ENCODE measurements at regions not wholly inside any gene's neighbourhood (a gene's known extent, or its start where the extent isn't known, plus 50 kb on each side); places are given as distances from the start of the nearest gene placed in this dataset.
"Not testable (repeated sequence)": the region's sequence is repeated elsewhere in the genome, so short reads cannot be mapped to it uniquely, and the experiment has no call there.

DNA sequence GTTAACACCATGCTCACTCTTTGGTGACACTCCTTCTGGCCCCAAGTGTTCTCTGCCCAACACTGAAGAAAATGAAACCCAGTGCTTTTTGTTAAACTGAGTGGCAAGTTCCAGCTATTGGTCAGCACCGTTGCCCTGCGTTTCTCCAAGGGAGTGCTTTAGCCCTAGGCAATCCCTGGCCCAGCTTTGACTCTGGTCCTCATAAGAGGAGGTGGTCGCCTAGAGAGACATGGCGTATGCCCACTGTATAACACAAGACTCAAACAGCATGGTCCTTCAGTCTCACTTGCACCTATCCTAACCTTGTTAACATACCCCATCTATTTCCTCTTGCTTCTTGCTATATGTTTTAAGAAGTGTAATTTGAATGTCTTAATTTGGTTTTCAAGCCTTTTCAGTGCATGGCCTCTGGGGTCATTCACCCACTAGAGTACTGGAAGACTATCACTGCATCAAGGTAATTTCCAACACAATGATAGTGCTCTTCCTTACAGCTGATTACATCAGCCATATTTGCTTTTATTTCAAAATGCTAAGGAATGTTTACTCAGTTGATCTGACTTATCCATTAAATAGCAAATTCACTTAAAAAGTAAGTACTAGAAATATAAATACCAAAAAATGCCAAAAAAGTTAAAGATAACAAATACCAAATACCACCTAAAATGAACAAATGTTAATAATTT lies 190.5 kb upstream of the SOX21 start:
- DNase-seq, result no peak

DNA sequence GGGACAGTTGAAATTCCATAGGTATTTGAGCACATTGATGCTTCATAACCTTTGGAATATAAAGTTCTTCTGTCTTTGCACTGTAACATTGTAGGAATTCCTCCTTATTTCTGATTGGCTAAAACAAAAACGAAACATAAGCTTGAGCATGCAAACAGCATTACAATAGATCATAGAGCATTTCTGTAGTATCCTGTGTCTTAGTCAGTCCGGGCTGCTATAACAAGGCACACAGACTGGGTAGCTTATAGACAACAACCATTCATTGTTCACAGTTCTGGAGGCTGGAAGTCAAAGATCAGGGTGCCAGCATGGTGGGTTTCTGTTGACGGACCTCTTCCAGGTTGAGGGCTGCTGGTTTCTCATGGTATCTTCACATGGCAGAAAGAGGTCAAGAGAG lies 188.7 kb upstream of the SOX21 start:
- DNase-seq, result no peak

DNA sequence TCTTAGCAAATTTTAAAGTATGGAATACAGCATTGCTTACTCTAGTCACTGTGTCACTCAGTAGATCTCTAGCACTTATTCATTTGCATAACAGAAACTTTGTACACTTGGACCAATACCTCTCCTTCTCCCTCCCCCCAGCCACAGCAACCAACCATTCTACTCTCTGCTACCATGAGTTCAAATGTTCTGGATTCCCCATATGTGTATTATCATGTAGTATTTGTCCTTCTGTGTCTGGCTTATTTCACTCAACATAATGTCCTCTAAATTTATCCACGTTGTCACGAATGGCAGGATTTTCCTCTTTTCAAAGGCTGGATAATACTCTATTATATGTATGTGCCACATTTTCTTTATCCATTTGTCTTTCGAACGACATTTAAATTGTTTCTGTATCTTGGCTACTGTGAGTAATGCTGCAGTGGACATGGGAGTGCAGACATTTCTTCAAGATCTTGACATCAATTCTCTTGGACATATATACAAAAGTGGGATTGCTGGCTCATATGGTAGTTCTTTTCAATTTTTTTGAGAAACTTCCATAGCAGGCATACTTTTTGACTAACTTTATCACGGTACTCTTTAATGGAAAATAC lies 184.5 kb upstream of the SOX21 start:
- no peak for DNase-seq

DNA sequence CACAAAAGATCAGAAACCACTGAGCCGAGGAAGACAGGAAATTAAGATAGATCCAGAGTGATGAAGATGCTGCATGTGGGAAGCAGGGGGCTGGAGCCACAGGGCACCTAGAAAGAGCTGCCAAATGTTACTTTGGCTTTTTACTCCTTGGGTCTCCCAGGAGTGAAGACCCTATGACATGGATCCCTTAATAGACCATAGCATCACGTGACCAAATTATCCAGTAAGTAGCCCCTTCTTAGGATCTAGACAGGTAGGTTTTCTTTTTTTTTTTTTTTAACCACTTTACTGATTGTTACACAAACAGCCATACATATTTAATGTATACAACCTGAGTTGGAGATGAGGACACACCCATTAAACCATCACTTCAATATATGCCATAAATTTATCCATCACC lies 183.9 kb upstream of the SOX21 start:
- DNase-seq, result no peak

DNA sequence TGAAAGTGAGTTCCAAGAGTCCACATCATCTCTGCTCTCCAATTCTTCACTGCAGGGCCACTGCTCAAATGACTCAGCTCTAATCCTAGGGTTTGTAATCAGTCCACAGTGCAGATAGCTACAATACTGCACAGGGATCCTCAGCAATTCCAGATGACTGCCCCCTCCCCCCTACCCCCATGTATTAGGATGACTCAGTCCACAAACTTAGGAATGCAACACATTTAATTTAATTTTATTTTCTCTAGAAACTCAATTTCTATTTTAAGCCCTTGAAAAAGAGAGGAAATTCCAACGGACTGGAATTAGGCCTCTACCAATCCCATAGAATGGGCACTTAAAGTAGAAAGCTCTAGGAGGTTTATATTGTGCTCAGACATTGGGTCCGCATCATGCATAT lies 173.8 kb upstream of the SOX21 start:
- no peak for DNase-seq

DNA sequence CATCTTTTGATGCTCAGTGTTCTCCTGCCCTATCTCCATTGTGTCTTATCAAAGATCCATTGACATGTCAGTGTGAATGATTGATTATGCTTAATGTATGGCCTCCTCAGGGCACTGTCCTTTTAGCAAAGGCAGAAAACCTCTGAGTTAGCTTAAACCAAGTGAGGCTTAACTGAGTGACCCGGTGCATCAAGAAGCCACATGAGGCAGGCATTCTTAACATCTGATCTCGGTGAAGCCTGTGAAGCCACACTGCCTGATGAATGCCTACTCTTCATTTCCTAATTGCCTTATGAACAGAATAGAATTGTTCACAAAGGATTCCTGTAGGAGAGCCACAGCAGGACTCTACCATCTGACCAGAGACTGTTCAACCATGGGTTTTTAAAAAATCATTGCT lies 168.1 kb upstream of the SOX21 start:
- no peak for DNase-seq

DNA sequence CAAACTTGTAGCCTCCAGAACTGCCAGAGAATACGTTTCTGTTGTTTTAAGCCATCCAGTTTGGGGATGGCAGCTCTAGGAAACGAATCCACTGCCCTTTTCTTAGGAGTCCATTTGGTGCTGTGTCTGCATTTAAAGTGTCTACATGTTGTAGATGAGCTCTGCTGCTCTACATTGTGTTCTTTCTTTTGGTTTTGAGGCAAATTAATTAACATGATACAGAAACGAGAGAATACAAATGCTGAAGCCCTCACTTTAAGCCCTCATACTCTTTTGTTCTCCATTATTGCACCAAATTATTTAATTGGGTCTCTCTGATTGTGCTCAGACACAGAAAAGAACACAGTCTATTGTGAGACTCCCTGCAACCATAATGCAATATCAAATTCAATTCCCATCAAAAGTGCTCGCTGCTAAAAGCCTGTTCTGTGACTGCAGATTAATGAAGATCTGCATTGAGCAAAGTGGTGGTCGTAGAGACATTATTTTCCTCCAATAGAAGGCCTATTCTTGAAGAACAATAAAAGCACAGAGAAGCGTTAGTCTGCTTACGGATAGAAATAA lies 166.3 kb upstream of the SOX21 start:
- no peak for DNase-seq

DNA sequence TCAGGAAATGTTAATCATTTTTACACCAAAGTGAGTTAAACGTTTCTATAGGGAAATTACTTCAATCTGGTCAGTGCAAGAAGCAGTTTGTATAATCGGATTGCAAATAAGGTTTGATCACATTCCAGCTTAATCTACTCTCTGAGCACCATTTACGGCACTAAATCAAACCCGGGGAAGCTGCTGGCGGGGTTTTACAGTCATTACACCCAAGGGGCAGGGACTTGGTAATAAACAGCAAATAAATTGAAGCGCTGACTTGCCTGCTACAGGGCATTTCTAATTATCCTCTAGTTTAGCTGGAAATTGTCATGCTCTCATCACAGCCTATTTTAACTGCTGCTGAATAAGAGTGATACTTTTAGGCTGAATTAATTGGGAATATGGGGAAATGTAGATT lies 152.1 kb upstream of the SOX21 start:
- DNase-seq, result no peak

DNA sequence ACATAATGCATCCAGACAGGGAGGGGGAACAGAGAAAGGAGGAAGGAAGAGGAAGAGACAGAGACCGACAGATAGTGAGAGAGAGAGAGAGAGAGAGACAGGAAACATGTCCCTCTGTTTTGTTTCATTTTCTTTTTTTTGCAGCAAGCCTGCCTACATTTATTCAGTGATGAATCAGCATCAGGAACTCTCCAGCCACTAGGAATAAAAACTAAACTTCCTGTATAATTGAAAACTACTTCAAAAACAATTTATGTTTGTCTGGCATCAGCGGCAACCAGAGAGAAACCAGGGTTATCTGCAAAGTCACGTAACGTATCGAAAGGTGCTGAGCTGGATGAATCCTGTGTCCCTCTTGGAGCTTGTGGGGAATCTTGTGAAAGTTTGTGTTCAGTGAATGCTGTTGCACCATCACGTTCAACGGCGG lies 148.6 kb upstream of the SOX21 start:
- DNase-seq, result no peak

DNA sequence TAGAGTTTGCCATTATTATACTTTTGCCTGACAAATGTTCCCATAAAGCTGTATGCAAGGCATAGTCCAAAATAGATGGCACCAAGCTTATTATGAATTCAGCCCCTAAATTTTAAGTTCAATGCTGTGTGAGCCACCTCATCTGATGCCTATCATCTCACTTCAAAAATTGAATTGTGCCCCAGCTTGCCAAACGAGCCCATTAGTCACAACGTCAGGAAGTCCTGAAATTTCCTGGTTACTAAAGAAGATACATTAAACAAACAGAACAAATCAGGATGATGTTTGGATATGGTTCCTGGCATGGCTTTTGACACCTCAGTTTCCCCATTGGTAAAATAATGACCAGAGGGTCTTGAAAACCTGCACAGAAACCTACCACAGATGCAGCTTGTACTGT lies 147.5 kb upstream of the SOX21 start:
- DNase-seq, result no peak

DNA sequence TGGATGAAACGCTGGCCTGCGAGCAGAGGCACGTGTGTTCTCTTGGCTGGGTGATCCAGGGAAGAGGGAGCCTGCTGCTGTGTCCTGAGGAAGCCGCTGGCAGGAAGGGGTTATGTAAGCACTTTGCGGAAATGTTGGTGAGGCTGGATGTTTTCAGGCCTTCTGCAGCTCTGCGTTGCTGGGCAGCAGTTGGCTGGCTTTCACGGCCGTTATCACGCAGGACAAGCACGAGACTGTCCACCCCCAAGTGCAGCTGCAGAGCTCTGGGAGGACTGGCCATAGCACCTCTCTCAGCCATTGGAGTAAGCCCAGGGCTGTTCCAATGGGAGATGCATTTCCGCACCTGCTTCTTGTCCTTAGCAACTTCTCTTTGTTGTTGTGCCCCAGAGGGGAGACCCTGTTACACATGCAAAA lies 146.9 kb upstream of the SOX21 start:
- no peak for DNase-seq

DNA sequence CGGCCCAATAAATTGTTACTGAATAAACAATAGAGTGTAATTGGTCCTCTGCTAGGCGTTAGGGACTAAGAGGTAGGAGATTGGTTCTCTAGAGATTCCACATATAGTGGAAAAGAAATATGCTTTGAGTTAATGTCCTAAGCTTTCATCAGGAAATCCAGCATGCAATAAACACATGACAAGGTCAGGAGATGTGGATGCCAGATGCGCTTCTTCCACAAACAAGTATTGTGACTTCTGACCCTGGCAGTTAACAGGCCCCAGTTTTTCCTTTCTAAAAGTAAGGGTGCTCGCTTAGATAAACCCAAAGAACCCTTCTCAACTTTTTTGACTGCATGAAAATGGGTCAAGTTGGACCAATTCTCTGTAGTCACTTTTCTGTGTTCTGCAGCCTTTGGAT lies 146.5 kb upstream of the SOX21 start:
- no peak for DNase-seq

DNA sequence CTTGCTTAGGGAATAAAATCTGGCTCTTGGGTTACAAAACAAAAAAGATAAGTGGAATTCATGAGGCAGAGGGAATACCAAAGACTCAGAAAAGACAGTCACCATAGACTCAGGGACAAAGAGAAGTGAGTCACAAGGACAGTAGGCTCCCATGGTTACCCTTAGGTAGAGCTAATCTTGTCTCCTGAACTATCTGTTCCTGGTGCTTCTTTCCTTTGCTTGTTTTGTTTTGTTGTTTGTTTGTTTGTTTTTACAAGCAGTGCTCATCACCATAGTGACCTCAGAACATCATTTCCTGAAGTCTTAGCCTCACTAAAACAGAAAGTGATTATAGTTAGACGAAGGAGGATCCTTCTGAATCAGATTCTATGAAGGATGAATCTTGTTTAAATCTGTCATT lies 142.3 kb upstream of the SOX21 start:
- no peak for DNase-seq

DNA sequence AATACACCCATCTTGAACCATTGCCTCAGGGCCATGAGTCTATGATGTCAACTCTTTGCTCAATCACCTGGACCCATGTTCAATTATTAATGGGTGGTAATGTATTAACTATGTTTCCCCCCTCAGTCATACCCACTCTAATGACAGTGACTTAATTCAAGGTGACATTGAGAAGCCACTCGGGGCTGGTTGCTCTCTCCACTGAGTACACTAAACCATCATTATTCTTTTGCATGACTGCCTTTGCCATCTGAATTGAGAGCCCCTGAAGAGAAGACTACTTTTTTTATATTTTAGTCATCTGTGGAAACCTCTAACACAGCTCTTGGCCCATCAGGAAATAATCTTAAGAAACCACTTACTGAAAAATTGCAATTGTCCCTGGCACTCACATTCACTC lies 139.2 kb upstream of the SOX21 start:
- DNase-seq, result no peak

DNA sequence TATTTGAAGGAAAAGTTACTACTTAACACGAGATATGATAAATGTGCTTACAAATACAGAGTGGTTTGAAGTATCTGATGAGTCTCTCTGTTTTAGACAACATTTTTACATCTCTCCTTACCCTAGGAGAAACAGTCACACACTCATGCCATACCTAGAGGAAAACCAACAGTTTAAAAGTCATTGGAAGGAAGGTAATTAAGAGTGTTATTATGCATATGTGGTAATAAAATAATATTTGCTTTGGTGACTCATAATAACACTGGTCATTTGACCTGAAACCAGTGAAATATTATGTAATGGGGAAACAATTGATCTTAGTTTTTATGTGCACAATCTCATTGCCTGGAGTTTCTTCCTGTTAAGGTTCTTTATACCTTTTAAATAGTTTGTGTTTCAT lies 136.9 kb upstream of the SOX21 start:
- no peak for DNase-seq

DNA sequence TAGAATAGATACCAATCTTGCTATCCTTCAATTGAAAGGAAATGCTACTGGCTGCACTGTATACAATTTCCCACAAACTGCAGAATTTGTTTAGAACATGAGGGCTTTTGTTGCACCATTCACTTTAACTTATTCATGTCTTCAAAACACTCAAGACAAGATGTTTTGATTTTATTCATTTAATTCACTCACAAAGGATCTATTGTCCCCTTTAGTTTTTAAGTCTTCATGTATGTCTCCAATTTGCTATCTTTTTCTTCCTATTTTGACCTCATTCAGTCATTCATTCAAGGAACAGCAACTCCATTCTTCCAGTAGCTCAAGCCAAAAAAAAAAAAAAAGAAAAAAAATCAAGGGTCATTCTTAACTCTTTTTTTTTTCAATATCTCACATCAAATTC lies 130.6 kb upstream of the SOX21 start:
- DNase-seq, result no peak

DNA sequence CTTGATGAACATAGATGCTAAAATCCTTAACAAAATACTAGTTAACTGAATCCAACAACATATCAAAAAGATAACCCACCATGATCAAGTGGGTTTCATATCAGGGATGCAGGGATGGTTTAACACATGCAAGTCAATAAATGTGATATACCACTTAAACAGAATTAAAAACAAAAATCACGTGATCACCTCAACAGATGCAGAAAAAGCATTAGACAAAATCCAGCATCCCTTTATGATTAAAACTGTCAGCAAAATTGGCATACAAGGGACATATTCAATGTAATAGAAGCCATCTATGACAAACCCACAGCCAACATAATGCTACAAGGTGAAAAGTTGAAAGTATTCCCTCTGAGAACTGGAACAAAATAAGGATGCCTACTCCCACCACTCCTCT lies 124.7 kb upstream of the SOX21 start:
- DNase-seq, result not testable (repeated sequence)

DNA sequence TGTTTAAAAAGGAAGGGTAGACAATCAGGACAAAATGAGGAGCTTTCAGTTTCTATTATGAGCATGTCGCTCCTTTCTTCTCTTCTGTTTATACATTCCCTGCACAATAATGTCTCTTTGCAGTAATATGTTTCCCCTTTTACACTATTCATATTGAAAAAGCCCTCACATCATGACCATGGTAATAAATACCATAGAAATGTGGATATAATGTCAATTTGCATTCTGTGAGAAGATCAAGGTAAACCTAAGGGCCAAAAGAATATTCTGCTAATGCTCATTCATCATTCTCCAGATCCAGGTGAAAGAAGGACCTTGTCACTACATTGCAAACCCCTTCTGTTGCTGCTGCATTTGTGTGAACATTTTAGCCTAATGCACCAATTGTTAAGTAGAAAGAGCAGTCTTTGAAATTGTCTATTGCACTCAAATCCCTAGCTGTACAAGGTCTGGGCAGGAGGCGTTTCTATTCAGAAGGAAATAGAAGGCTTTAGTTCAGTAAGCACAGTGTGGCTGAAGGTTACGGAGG lies 117.6 kb upstream of the SOX21 start:
- DNase-seq, result no peak

DNA sequence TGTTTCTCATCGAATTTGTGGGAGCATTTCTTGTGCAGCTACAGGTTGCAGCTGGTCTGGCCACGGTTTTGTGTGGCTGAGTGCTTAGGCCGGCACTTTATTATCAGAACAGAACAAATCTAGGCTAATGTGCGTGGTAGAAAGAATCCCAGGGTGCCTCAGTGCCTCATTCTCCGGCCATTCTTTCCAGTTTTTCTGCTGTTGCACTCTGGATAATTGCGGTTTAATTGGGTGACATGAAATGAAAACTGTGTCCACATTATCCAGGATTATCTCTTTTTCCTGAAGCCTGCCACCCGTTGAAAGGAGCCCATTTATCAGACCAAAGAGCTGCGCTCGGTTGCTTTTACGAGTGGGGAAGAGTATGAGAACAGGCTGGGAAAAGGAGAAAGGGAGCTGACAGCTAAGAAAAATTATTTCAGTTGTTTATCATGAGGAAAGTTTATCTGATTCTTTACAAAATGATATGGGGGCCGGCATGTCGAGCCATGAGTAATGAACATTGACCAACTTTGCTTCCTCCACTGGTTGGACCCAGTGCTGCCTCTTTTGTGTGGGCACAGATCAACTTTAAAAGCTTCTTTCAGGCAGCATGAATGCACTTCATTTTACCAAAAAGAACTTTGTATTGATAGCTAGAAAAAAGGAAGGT lies 117.0 kb upstream of the SOX21 start:
- no peak for DNase-seq

DNA sequence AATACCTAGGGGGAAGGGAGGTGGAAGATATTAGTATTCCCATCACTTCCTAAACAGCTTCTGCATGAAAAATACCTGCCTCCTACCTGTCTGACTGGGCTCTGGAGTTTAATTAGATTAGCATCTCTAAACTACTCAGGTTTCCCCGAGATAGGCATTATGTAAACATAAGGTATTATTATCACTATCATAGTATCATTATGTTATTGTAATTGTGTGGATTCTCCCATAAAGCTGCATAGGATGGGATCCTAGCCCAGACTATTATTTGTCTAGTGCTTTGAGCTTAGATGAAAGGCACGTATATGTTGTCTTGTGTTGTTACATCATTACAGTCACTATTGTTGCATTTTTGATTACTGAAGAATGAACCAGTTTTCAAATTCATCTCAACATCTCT lies 115.2 kb upstream of the SOX21 start:
- no peak for DNase-seq

DNA sequence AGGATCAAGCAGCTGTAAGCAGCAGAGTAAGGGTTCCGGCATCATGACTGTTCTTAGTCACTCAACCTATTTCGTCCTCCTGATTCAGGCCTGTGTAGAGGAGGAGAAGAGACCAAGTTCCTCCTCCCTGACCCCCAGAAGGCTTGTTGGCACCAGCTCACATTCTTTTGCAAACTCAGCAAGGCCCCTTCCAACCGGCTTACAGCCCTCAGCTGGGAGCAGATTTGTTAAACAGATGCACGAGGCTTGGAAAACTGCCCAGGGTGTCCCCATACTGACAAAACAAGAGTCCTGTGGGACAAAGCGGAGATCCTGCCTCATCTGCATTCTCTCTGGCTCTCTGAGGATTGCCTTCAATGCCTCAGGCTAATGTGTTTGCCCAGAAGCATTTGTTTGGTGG lies 113.2 kb upstream of the SOX21 start:
- DNase-seq, result no peak

DNA sequence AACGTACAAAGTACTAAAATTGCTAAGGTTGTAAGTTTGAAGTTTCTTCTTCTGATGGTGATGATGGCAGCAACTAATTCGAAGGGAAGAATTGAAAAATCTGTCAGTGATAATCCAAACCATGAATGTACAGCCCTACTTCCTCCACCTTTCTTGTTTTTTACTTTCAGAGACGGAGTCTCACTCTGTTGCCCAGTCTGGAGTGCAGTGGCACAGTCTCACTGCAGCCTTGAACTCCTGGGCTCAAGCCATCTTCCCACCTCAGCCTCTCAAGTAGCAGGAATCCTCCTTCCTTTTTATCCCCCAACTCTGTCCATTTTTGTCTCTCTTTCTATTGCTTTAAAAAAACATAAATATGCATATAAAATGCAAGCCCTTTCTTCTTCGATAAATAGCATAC lies 112.3 kb upstream of the SOX21 start:
- DNase-seq, result no peak

DNA sequence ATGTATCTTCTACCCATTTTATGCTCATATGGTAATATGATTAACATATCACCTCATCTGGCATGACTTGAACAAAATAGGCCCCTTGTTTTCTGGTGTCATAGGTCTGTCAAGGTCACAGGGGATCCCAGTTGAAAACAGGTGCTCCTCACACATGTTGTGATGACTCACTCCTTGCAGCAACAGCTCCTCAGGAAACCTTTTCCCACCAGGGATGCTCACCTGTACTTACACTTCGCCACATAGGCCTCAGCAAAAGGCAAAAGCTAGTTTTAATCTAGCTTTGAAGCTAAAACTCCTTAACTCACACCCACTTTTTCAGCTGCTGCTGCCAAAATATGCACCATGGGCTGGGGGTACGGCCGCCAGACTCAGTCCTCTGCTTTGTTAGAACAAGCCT lies 110.0 kb upstream of the SOX21 start:
- DNase-seq, result no peak

DNA sequence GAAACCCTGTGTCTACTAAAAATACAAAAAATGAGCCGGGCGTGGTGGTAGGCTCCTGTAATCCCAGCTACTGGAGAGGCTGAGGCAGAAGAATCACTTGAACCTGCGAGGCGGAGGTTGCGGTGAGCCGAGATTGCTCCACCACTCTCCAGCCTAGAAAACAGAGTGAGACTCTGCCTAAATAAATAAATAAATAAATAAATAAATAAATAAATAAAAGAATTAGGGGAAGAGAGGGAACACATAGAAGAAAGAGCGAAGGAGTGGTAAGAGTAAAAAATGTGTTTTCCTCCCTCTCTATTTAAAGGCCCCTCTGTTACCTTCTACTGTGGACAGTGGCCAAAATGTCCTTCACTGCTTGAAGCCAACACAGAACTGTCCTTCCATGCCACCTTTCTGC lies 103.9 kb upstream of the SOX21 start:
- DNase-seq, result no peak
